ENCODE measurements at regions not wholly inside any gene's neighbourhood (a gene's known extent, or its start where the extent isn't known, plus 50 kb on each side); places are given as distances from the start of the nearest gene placed in this dataset.

DNA sequence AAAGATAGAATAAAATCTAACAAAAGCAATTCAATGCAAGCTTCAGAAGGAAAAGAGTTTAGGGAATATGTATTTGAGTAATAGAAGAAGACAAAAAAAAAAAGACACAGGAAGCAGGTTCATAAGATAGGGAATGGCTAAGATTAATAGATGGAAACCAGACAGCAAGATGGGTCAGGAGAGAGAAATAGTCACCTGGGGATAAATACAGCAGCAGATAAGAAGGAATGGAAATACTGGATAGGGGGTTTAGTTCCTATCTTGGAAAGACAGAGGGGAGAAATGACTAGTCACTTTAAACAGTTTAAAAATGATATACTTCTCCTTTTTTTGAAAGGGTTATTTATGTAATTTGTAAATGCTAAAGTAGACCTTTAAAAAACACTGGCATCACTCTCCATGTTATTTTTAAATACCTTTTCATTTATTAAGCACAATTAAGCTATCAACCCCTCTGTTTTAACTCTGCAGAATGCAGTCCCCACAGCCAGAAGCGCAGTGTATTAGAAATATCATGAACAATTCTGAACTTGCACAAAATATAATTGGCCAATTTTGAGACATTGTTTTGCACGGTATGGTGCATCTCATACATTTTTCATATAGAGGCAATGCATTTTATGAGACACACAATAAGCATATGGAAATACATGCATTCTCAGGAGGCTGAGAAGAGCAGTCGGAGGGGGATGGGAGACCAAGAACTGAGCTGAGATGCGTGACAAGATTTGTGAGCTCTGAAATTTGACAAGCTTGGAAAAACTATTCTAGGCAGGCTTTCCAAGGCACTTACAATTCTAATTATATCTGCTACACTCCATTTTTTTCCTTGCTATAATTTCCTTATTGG lies 303.4 kb upstream of the PRICKLE1 start:
- TF ChIP-seq, protein P1, sequence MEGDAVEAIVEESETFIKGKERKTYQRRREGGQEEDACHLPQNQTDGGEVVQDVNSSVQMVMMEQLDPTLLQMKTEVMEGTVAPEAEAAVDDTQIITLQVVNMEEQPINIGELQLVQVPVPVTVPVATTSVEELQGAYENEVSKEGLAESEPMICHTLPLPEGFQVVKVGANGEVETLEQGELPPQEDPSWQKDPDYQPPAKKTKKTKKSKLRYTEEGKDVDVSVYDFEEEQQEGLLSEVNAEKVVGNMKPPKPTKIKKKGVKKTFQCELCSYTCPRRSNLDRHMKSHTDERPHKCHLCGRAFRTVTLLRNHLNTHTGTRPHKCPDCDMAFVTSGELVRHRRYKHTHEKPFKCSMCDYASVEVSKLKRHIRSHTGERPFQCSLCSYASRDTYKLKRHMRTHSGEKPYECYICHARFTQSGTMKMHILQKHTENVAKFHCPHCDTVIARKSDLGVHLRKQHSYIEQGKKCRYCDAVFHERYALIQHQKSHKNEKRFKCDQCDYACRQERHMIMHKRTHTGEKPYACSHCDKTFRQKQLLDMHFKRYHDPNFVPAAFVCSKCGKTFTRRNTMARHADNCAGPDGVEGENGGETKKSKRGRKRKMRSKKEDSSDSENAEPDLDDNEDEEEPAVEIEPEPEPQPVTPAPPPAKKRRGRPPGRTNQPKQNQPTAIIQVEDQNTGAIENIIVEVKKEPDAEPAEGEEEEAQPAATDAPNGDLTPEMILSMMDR (IDR thresholded peaks at IDR 0.05): no peak
- no peak for TF ChIP-seq POLR2A (IDR thresholded peaks at IDR 0.05)
- no peak for TF ChIP-seq POLR2AphosphoS5 (IDR thresholded peaks at IDR 0.05; ENCODE audit: insufficient read depth in 1 of 2, low read depth in 1 of 2)

Data from vagina (tissue), 2 donors.